ENCODE measurements at regions not wholly inside any gene's neighbourhood (a gene's known extent, or its start where the extent isn't known, plus 50 kb on each side); places are given as distances from the start of the nearest gene placed in this dataset.
"Not testable (repeated sequence)": the region's sequence is repeated elsewhere in the genome, so short reads cannot be mapped to it uniquely, and the experiment has no call there.

GRCh38 chr2:138066139-138066806 is 102.0 kb downstream of the HNMT start:
- Mint-ChIP-seq H3K4me3 (no peak overlapping the region), H3K36me3 (no peaks in the 10 kb centered on the region), H3K27ac (no peak overlapping the region), H3K9me3 (no peaks in the 10 kb centered on the region), H3K4me1 (no peaks in the 10 kb centered on the region), H3K27me3 (no peaks in the 10 kb centered on the region)
- no peak for ATAC-seq (ENCODE audit: low read depth)
- DNase-seq (ENCODE audit: low spot score in 2 of 2), result no peak

- Mint-ChIP-seq H3K4me3 (no peak overlapping the region), H3K4me1 (no peaks in the 10 kb centered on the region), H3K27ac (no peak overlapping the region), H3K27me3 (no peaks in the 10 kb centered on the region), H3K9me3 (no peaks in the 10 kb centered on the region), H3K36me3 (no peaks in the 10 kb centered on the region)
- no peak for ATAC-seq (ENCODE audit: low read depth)
- no peak for DNase-seq (ENCODE audit: low spot score in 2 of 2)
Measured at GRCh38 chr2:138066841-138067240, 102.6 kb downstream of the HNMT start.

GRCh38 chr2:138068669-138069068 is 104.4 kb downstream of the HNMT start:
- not testable (repeated sequence) for H3K9me3 Mint-ChIP-seq; H3K36me3 Mint-ChIP-seq; H3K4me3 Mint-ChIP-seq; ATAC-seq (ENCODE audit: low read depth); H3K27me3 Mint-ChIP-seq; H3K4me1 Mint-ChIP-seq; DNase-seq (ENCODE audit: low spot score in 2 of 2); H3K27ac Mint-ChIP-seq

- not testable (repeated sequence) for H3K27me3 Mint-ChIP-seq
Measured at GRCh38 chr2:138071042-138071719, 106.9 kb downstream of the HNMT start.

GRCh38 chr2:138071720-138072719 is 107.7 kb downstream of the HNMT start:
- DNase-seq (ENCODE audit: low spot score in 2 of 2) (no peak), ATAC-seq (ENCODE audit: low read depth) (no peak)
- Mint-ChIP-seq H3K27me3 (no peaks in the 10 kb centered on the region), H3K9me3 (peaks cover 1% of the 10 kb centered on the region), H3K27ac (no peak overlapping the region), H3K4me3 (no peak overlapping the region), H3K36me3 (no peaks in the 10 kb centered on the region), H3K4me1 (no peaks in the 10 kb centered on the region)

More at GRCh38 chr2:138071042-138071719, 106.9 kb downstream of the HNMT start:
- not testable (repeated sequence) for H3K27ac Mint-ChIP-seq; H3K36me3 Mint-ChIP-seq; ATAC-seq (ENCODE audit: low read depth); H3K9me3 Mint-ChIP-seq; DNase-seq (ENCODE audit: low spot score in 2 of 2); H3K4me3 Mint-ChIP-seq; H3K4me1 Mint-ChIP-seq

GRCh38 chr2:138078153-138078552 is 113.9 kb downstream of the HNMT start:
- Mint-ChIP-seq H3K4me1 (no peaks in the 10 kb centered on the region), H3K9me3 (peaks cover 1% of the 10 kb centered on the region), H3K27ac (no peak overlapping the region), H3K4me3 (no peak overlapping the region), H3K36me3 (no peaks in the 10 kb centered on the region), H3K27me3 (no peaks in the 10 kb centered on the region)
- DNase-seq (ENCODE audit: low spot score in 2 of 2) (no peak), ATAC-seq (ENCODE audit: low read depth) (no peak)

- H3K4me1 Mint-ChIP-seq, result no peaks in the 10 kb centered on the region
Measured at GRCh38 chr2:138079976-138080375, 115.7 kb downstream of the HNMT start.

GRCh38 chr2:138081225-138082073 is 117.2 kb downstream of the HNMT start:
- no peak overlapping the region for H3K4me3 Mint-ChIP-seq
- H3K9me3 Mint-ChIP-seq, result no peaks in the 10 kb centered on the region
- H3K4me1 Mint-ChIP-seq, result no peaks in the 10 kb centered on the region
- H3K27me3 Mint-ChIP-seq, result no peaks in the 10 kb centered on the region
- no peaks in the 10 kb centered on the region for H3K36me3 Mint-ChIP-seq
- ATAC-seq (ENCODE audit: low read depth) (no peak), DNase-seq (ENCODE audit: low spot score in 2 of 2) (no peak)
- H3K27ac Mint-ChIP-seq, result no peak overlapping the region

More at GRCh38 chr2:138079976-138080375, 115.7 kb downstream of the HNMT start:
- Mint-ChIP-seq H3K27ac (no peak overlapping the region), H3K36me3 (no peaks in the 10 kb centered on the region), H3K9me3 (peaks cover 1% of the 10 kb centered on the region), H3K4me3 (no peak overlapping the region), H3K27me3 (no peaks in the 10 kb centered on the region)
- DNase-seq (ENCODE audit: low spot score in 2 of 2), result no peak
- no peak for ATAC-seq (ENCODE audit: low read depth)

- ATAC-seq (ENCODE audit: low read depth) (no peak), DNase-seq (ENCODE audit: low spot score in 2 of 2) (no peak)
- H3K9me3 Mint-ChIP-seq, result no peaks in the 10 kb centered on the region
- H3K27ac Mint-ChIP-seq, result no peak overlapping the region
- H3K27me3 Mint-ChIP-seq, result peaks cover 2% of the 10 kb centered on the region
- no peaks in the 10 kb centered on the region for H3K4me1 Mint-ChIP-seq
- H3K36me3 Mint-ChIP-seq, result no peaks in the 10 kb centered on the region
- no peak overlapping the region for H3K4me3 Mint-ChIP-seq
Measured at GRCh38 chr2:138084206-138084605, 119.9 kb downstream of the HNMT start.

GRCh38 chr2:138085441-138085840 is 121.2 kb downstream of the HNMT start:
- not testable (repeated sequence) for H3K4me3 Mint-ChIP-seq; H3K9me3 Mint-ChIP-seq; DNase-seq (ENCODE audit: low spot score in 2 of 2); H3K27me3 Mint-ChIP-seq; H3K36me3 Mint-ChIP-seq; H3K4me1 Mint-ChIP-seq; ATAC-seq (ENCODE audit: low read depth); H3K27ac Mint-ChIP-seq

- no peak overlapping the region for H3K27ac Mint-ChIP-seq
- no peaks in the 10 kb centered on the region for H3K36me3 Mint-ChIP-seq
- H3K27me3 Mint-ChIP-seq, result peaks cover 2% of the 10 kb centered on the region
- no peak for ATAC-seq (ENCODE audit: low read depth)
- no peaks in the 10 kb centered on the region for H3K9me3 Mint-ChIP-seq
- H3K4me1 Mint-ChIP-seq, result no peaks in the 10 kb centered on the region
- no peak for DNase-seq (ENCODE audit: low spot score in 2 of 2)
- no peak overlapping the region for H3K4me3 Mint-ChIP-seq
Measured at GRCh38 chr2:138086576-138086975, 122.3 kb downstream of the HNMT start.

GRCh38 chr2:138087751-138088593 is 123.7 kb downstream of the HNMT start:
- no peak overlapping the region for H3K27ac Mint-ChIP-seq
- H3K9me3 Mint-ChIP-seq, result no peaks in the 10 kb centered on the region
- no peak overlapping the region for H3K4me3 Mint-ChIP-seq
- ATAC-seq (ENCODE audit: low read depth), result no peak
- DNase-seq (ENCODE audit: low spot score in 2 of 2), result no peak
- no peaks in the 10 kb centered on the region for H3K36me3 Mint-ChIP-seq
- no peaks in the 10 kb centered on the region for H3K4me1 Mint-ChIP-seq
- H3K27me3 Mint-ChIP-seq, result peaks cover 2% of the 10 kb centered on the region

GRCh38 chr2:138090330-138090729 is 126.1 kb downstream of the HNMT start:
- DNase-seq (ENCODE audit: low spot score in 2 of 2), result no peak
- Mint-ChIP-seq H3K36me3 (no peaks in the 10 kb centered on the region), H3K27me3 (peaks cover 2% of the 10 kb centered on the region)

More at GRCh38 chr2:138090330-138090729, 126.1 kb downstream of the HNMT start:
- Mint-ChIP-seq H3K4me1 (no peaks in the 10 kb centered on the region), H3K27ac (no peak overlapping the region), H3K4me3 (no peak overlapping the region), H3K9me3 (no peaks in the 10 kb centered on the region)
- no peak for ATAC-seq (ENCODE audit: low read depth)

All from memory B cell (primary cell).